NCI-H2107 (cell line): ENCODE measurements at regions not wholly inside any gene's neighbourhood (a gene's known extent, or its start where the extent isn't known, plus 50 kb on each side); places are given as distances from the start of the nearest gene placed in this dataset.
A peak's percentile ranks its signal among the peaks of the same experiment; 100 is the strongest.
"Not testable (repeated sequence)": the region's sequence is repeated elsewhere in the genome, so short reads cannot be mapped to it uniquely, and the experiment has no call there.

Source experiments
- DNase-seq: peaks from one replicate; lab custom pipeline; 2025; lab: John Stamatoyannopoulos, UW

GRCh38 chr1:217137210-217137881 lies 414.1 kb upstream of the ESRRG start:
- no peak for DNase-seq

GRCh38 chr1:217136895-217137205 lies 413.6 kb upstream of the ESRRG start:
- no peak for DNase-seq

GRCh38 chr1:217135987-217136894 lies 413.0 kb upstream of the ESRRG start:
- no peak for DNase-seq

- DNase-seq: peak; percentile 8
Measured at GRCh38 chr1:217135569-217135915, 412.3 kb upstream of the ESRRG start.

GRCh38 chr1:217134857-217135568 lies 411.8 kb upstream of the ESRRG start:
- DNase-seq: no peak

GRCh38 chr1:217133958-217134856 lies 411.0 kb upstream of the ESRRG start:
- no peak for DNase-seq

GRCh38 chr1:217133092-217133491 lies 409.9 kb upstream of the ESRRG start:
- no peak for DNase-seq

GRCh38 chr1:217123340-217123739 lies 400.1 kb upstream of the ESRRG start:
- DNase-seq: not testable (repeated sequence)

GRCh38 chr1:217117973-217118465 lies 394.8 kb upstream of the ESRRG start:
- no peak for DNase-seq

GRCh38 chr1:217115404-217116380 lies 392.5 kb upstream of the ESRRG start:
- DNase-seq: no peak

GRCh38 chr1:217109928-217110327 lies 386.7 kb upstream of the ESRRG start:
- DNase-seq: no peak

- no peak for DNase-seq
Measured at GRCh38 chr1:217106231-217106901, 383.1 kb upstream of the ESRRG start.

GRCh38 chr1:217105437-217105836 lies 382.2 kb upstream of the ESRRG start:
- DNase-seq: no peak

- no peak for DNase-seq
Measured at GRCh38 chr1:217097819-217098218, 374.6 kb upstream of the ESRRG start.

- no peak for DNase-seq
Measured at GRCh38 chr1:217096200-217096599, 373.0 kb upstream of the ESRRG start.

GRCh38 chr1:217095050-217095622 lies 371.9 kb upstream of the ESRRG start:
- no peak for DNase-seq

- no peak for DNase-seq
Measured at GRCh38 chr1:217091561-217091960, 368.3 kb upstream of the ESRRG start.

GRCh38 chr1:217090060-217090911 lies 367.1 kb upstream of the ESRRG start:
- no peak for DNase-seq
